Stimulated activated naive B cell treated with anti-CD40 and anti-IgM and Interleukin-4, amounts not matched to agents 10 μg/mL and 1 μg/mL and 100 μg/mL, for 72 hours (primary cell): ENCODE measurements at regions not wholly inside any gene's neighbourhood (a gene's known extent, or its start where the extent isn't known, plus 50 kb on each side); places are given as distances from the start of the nearest gene placed in this dataset.

Experiments
- ATAC-seq, 2 donors: fragments of 150-1000 bp; cut with Tn5 transposase; replicated peaks; 2 replicates each; pipeline ENCODE4 v1.10.0; 2021; ENCODE audit warnings: moderate library complexity in 1 of 2
- DNase-seq: peaks from one replicate; pipeline ENCODE4 v3.0.0; 2021
- H3K27ac Mint-ChIP-seq: one replicate; pipeline ENCODE4 v1.8.0; 2022; ENCODE audit warnings: mild to moderate bottlenecking, mixed read lengths
- H3K27me3 Mint-ChIP-seq, 2 donors: one replicate each; pipeline ENCODE4 v1.8.0; 2022; ENCODE audit warnings: mixed read lengths in 2 of 2
- H3K36me3 Mint-ChIP-seq, 2 donors: one replicate each; pipeline ENCODE4 v1.8.0; 2022; ENCODE audit warnings: mixed read lengths in 2 of 2, mild to moderate bottlenecking in 1 of 2
- H3K4me1 Mint-ChIP-seq, 2 donors: one replicate each; pipeline ENCODE4 v1.8.0; 2022; ENCODE audit warnings: mixed read lengths in 2 of 2, mild to moderate bottlenecking in 1 of 2
- H3K4me3 Mint-ChIP-seq, 2 donors: one replicate each; pipeline ENCODE4 v1.8.0; 2022; ENCODE audit warnings: mild to moderate bottlenecking in 2 of 2, mixed read lengths in 2 of 2, moderate library complexity in 1 of 2
- H3K9me3 Mint-ChIP-seq, 2 donors: one replicate each; pipeline ENCODE4 v1.8.0; 2022; ENCODE audit warnings: mixed read lengths in 2 of 2, mild to moderate bottlenecking in 1 of 2

GRCh38 chr9:106291786-106292185 lies 571.2 kb upstream of the ZNF462 start:
- ATAC-seq (no peak), DNase-seq (no peak)
- Mint-ChIP-seq H3K9me3 (no peaks in the 10 kb centered on the region), H3K27me3 (no peaks in the 10 kb centered on the region), H3K36me3 (no peaks in the 10 kb centered on the region), H3K4me3 (no peak overlapping the region), H3K4me1 (no peaks in the 10 kb centered on the region), H3K27ac (no peak overlapping the region)

DNA sequence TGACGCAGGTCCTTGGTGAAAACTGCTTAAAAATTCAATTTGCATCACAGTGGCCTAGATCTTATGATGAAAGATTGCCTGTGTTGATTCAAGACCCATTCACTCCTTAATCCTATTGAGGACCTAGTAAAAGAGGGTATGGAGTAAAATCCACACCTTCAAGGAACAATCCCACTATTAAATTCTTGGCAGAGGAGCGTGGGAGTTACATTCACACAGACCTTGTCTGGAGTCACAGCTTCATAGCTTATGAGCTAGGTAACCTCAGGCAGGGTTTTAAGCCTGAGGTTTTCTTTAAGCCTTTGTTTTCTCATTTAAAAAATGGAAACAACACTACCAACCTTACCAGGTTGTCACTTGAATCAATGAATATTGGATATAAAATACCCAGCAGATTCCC lies 566.5 kb upstream of the ZNF462 start:
- ATAC-seq: no peak
- no peaks in the 10 kb centered on the region for H3K4me1 Mint-ChIP-seq
- H3K27ac Mint-ChIP-seq: no peak overlapping the region
- no peak for DNase-seq
- H3K4me3 Mint-ChIP-seq: no peak overlapping the region
- no peaks in the 10 kb centered on the region for H3K9me3 Mint-ChIP-seq
- H3K36me3 Mint-ChIP-seq: no peaks in the 10 kb centered on the region
- no peaks in the 10 kb centered on the region for H3K27me3 Mint-ChIP-seq

DNA sequence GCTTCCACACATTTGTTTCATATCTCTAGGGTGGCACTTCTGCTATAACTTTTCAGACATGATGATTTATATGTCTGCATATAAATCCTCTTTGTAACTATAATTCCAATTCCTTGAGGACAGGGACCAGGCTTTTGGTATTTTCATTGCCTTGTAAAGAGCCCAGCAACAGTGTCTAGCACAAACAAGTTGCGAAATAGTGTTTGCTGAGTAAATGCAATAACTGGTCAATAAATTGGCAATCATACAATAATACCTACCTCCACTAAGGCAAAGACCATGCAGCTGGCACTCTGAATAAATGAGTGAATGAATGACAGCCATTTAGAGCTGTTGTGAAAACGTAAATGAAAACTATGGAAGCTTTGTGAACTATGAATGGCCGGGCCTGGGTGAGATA lies 564.0 kb upstream of the ZNF462 start:
- H3K9me3 Mint-ChIP-seq: no peaks in the 10 kb centered on the region
- H3K27me3 Mint-ChIP-seq: no peaks in the 10 kb centered on the region
- DNase-seq: no peak
- H3K27ac Mint-ChIP-seq: no peak overlapping the region
- H3K36me3 Mint-ChIP-seq: no peaks in the 10 kb centered on the region
- no peaks in the 10 kb centered on the region for H3K4me1 Mint-ChIP-seq
- no peak for ATAC-seq
- H3K4me3 Mint-ChIP-seq: no peak overlapping the region

GRCh38 chr9:106304401-106304920 lies 558.5 kb upstream of the ZNF462 start:
- Mint-ChIP-seq H3K36me3 (peaks cover 1 to 4% of the 10 kb centered on the region in 2 donors), H3K4me3 (no peak overlapping the region), H3K27ac (no peak overlapping the region), H3K4me1 (peaks cover 6 to 13% of the 10 kb centered on the region in 2 donors), H3K9me3 (peaks cover 0 to 4% of the 10 kb centered on the region in 2 donors), H3K27me3 (no peaks in the 10 kb centered on the region)
- DNase-seq (no peak), ATAC-seq (no peak)

DNA sequence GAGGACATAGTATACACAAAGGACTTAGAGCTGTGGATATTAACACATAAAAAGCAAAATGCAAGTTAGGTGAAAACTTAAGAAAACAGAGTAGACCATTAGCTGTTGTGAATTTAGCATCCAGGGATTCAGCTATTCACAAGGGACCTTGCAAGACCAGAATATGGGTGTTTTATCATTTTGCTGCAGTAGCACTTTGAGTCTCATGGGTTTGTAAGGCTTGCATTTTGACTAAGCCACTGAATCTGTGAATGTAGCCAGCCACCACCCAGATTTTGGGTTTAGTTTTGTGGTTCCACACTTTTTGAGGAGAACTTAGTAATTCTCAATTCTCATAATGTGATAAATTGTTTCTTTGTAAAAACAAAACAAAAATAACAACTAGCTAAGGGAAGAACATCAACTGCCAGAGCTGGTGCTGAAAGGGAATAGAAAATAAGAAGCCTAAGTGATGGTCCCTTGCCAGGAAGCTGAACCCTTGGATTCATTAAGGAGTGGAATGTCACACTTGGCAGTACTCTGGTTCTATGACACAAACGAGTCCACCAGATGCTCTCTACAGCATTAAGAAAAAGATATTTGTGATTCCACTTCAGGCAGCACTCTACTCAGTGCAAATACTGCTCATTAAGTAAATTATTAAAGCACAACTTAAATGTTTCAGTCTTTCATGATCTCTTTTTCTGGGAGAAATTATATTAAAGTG lies 557.4 kb upstream of the ZNF462 start:
- peaks cover 1 to 4% of the 10 kb centered on the region in 2 donors for H3K36me3 Mint-ChIP-seq

GRCh38 chr9:106307670-106308069 lies 555.3 kb upstream of the ZNF462 start:
- H3K36me3 Mint-ChIP-seq: peaks cover 1 to 4% of the 10 kb centered on the region in 2 donors
- peaks cover 9 to 23% of the 10 kb centered on the region in 2 donors for H3K4me1 Mint-ChIP-seq
- DNase-seq (no peak), ATAC-seq (peak; percentile 73 to 75)
- no peak overlapping the region for H3K27ac Mint-ChIP-seq
- H3K27me3 Mint-ChIP-seq: no peaks in the 10 kb centered on the region
- H3K4me3 Mint-ChIP-seq: no peak overlapping the region
- H3K9me3 Mint-ChIP-seq: peaks cover 1 to 8% of the 10 kb centered on the region in 2 donors

More for the DNA sequence above, 557.4 kb upstream of the ZNF462 start:
- no peak for DNase-seq
- Mint-ChIP-seq H3K27ac (no peak overlapping the region), H3K27me3 (no peaks in the 10 kb centered on the region), H3K4me3 (no peak overlapping the region), H3K9me3 (peaks cover 0 to 8% of the 10 kb centered on the region in 2 donors), H3K4me1 (peaks cover 9 to 15% of the 10 kb centered on the region in 2 donors)
- no peak for ATAC-seq

- Mint-ChIP-seq H3K27me3 (no peaks in the 10 kb centered on the region), H3K4me1 (peaks cover 9 to 23% of the 10 kb centered on the region in 2 donors), H3K4me3 (no peak overlapping the region)
Measured at GRCh38 chr9:106309925-106310324, 553.0 kb upstream of the ZNF462 start.

GRCh38 chr9:106310782-106311181 lies 552.2 kb upstream of the ZNF462 start:
- ATAC-seq: peak; percentile 63 to 66
- no peak overlapping the region for H3K4me3 Mint-ChIP-seq
- H3K27me3 Mint-ChIP-seq: no peaks in the 10 kb centered on the region
- H3K27ac Mint-ChIP-seq: no peak overlapping the region
- peaks cover 1 to 8% of the 10 kb centered on the region in 2 donors for H3K9me3 Mint-ChIP-seq
- H3K4me1 Mint-ChIP-seq: peaks cover 9 to 23% of the 10 kb centered on the region in 2 donors
- H3K36me3 Mint-ChIP-seq: peaks cover 1 to 4% of the 10 kb centered on the region in 2 donors
- DNase-seq: no peak

More at GRCh38 chr9:106309925-106310324, 553.0 kb upstream of the ZNF462 start:
- Mint-ChIP-seq H3K27ac (no peak overlapping the region), H3K36me3 (peaks cover 1 to 4% of the 10 kb centered on the region in 2 donors), H3K9me3 (peaks cover 1 to 8% of the 10 kb centered on the region in 2 donors)
- DNase-seq (no peak), ATAC-seq (no peak)

- ATAC-seq (no peak), DNase-seq (no peak)
- H3K27me3 Mint-ChIP-seq: no peaks in the 10 kb centered on the region
- peaks cover 1 to 4% of the 10 kb centered on the region in 2 donors for H3K36me3 Mint-ChIP-seq
- H3K9me3 Mint-ChIP-seq: peaks cover 1 to 8% of the 10 kb centered on the region in 2 donors
- no peak overlapping the region for H3K4me3 Mint-ChIP-seq
- no peak overlapping the region for H3K27ac Mint-ChIP-seq
- H3K4me1 Mint-ChIP-seq: peaks cover 5 to 13% of the 10 kb centered on the region in 2 donors
Measured at GRCh38 chr9:106312906-106313305, 550.1 kb upstream of the ZNF462 start.

GRCh38 chr9:106314476-106314875 lies 548.5 kb upstream of the ZNF462 start:
- H3K4me3 Mint-ChIP-seq: no peak overlapping the region
- no peak for DNase-seq

GRCh38 chr9:106321394-106322180 lies 541.4 kb upstream of the ZNF462 start:
- H3K4me1 Mint-ChIP-seq: no peaks in the 10 kb centered on the region
- H3K9me3 Mint-ChIP-seq: no peaks in the 10 kb centered on the region
- H3K27me3 Mint-ChIP-seq: no peaks in the 10 kb centered on the region
- no peak overlapping the region for H3K4me3 Mint-ChIP-seq
- ATAC-seq (no peak), DNase-seq (no peak)
- H3K36me3 Mint-ChIP-seq: no peaks in the 10 kb centered on the region
- no peak overlapping the region for H3K27ac Mint-ChIP-seq

More at GRCh38 chr9:106314476-106314875, 548.5 kb upstream of the ZNF462 start:
- H3K27ac Mint-ChIP-seq: no peak overlapping the region
- no peaks in the 10 kb centered on the region for H3K27me3 Mint-ChIP-seq
- H3K36me3 Mint-ChIP-seq: no peaks in the 10 kb centered on the region
- no peak for ATAC-seq
- H3K9me3 Mint-ChIP-seq: peaks cover 1 to 3% of the 10 kb centered on the region in 2 donors
- peaks cover 2 to 10% of the 10 kb centered on the region in 2 donors for H3K4me1 Mint-ChIP-seq

- no peaks in the 10 kb centered on the region for H3K4me1 Mint-ChIP-seq
- ATAC-seq: no peak
Measured at GRCh38 chr9:106322706-106323245, 540.2 kb upstream of the ZNF462 start.

DNA sequence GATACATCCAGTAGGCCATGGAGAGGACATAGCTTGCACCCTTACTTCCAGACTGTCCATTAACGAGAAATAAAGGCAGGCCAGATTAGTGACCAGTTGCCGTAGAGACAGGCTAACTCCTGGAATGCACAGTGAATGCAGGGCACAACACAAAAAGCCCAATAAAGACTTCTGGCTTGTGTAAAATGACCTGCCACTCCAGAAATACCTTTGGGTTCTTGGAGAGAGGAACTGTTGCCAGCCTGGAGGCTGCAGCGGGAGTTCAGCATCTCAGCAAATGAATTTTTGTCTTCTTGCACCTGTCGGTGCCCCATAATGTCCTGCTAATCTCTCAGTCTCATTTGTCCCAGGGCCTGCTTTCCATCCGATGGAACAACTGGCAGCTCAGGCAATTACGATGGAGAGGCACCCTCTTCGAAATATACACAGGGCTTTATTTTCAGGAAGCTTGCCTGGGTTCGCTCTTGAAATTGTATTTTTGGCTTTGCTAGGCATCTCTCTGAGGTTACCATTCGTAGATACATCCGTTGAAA lies 538.8 kb upstream of the ZNF462 start:
- no peak for ATAC-seq
- no peak overlapping the region for H3K4me3 Mint-ChIP-seq
- H3K27ac Mint-ChIP-seq: no peak overlapping the region
- no peaks in the 10 kb centered on the region for H3K36me3 Mint-ChIP-seq
- no peaks in the 10 kb centered on the region for H3K4me1 Mint-ChIP-seq
- no peak for DNase-seq
- H3K27me3 Mint-ChIP-seq: no peaks in the 10 kb centered on the region
- H3K9me3 Mint-ChIP-seq: no peaks in the 10 kb centered on the region

More at GRCh38 chr9:106322706-106323245, 540.2 kb upstream of the ZNF462 start:
- H3K9me3 Mint-ChIP-seq: no peaks in the 10 kb centered on the region
- H3K27me3 Mint-ChIP-seq: no peaks in the 10 kb centered on the region
- no peak overlapping the region for H3K27ac Mint-ChIP-seq
- H3K4me3 Mint-ChIP-seq: no peak overlapping the region
- no peaks in the 10 kb centered on the region for H3K36me3 Mint-ChIP-seq
- DNase-seq: no peak

DNA sequence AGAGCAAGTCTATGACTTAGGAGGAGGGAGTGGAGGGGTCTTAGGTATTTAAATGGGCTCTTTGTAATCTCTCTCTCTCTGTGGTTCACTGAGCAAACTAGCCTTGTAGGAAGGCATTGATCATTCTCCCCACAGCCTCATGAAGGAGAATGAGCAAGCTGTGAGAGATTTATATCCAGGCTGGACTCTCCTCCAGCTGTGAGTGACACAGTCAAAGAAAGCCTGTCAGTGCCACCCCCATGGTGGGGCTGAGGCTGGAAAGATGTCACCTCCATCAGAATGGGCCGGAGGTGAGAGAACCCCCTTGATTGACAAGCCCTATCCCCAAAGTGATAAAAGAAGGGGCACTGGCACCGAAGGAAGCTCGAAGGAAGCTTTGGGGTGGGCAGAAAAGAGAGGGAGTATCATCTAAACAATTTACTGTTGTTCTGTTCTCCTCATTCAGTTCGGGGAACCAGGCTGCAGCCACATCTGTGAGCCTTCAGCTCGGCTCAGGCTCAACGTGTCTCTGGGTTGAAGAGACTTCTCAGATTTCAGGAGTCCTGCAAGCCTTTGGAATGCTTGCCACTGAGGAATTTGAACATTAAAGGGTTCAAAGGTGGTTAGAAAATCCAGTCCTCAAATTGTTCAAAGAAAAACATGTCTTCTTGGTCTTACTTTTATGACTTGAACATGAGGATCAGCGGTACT lies 538.2 kb upstream of the ZNF462 start:
- H3K27ac Mint-ChIP-seq: no peak overlapping the region
- H3K27me3 Mint-ChIP-seq: no peaks in the 10 kb centered on the region
- H3K4me3 Mint-ChIP-seq: no peak overlapping the region
- no peaks in the 10 kb centered on the region for H3K9me3 Mint-ChIP-seq
- H3K4me1 Mint-ChIP-seq: no peaks in the 10 kb centered on the region
- no peak for DNase-seq
- no peak for ATAC-seq
- no peaks in the 10 kb centered on the region for H3K36me3 Mint-ChIP-seq
